Right lung (tissue), 2 donors: ENCODE measurements at regions not wholly inside any gene's neighbourhood (a gene's known extent, or its start where the extent isn't known, plus 50 kb on each side); places are given as distances from the start of the nearest gene placed in this dataset.

ENCODE experiments used
- DNase-seq, 2 donors: peaks; one replicate each; pipeline ENCODE4 v3.0.0-alpha.2; 2013

DNA sequence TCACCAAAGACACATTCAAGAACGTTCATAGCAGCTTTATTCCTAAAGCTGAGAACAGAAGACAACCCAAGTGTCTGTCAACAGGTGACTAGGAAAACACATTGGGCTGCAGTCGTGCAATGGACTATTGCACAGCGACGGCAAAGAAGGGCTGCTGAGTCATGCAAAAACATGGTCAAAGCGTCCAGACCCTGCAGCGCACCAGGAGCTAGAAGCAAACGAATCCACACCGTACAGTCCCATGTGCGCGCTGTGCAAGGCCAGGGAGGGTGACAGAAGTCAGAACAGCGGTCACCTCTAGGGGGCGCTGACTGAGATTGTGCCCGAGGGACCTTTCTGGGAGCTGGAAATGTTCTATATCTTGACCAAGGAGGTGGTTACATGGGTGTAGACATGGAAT, 266.4 kb downstream of the MAF start:
- no peak for DNase-seq

DNA sequence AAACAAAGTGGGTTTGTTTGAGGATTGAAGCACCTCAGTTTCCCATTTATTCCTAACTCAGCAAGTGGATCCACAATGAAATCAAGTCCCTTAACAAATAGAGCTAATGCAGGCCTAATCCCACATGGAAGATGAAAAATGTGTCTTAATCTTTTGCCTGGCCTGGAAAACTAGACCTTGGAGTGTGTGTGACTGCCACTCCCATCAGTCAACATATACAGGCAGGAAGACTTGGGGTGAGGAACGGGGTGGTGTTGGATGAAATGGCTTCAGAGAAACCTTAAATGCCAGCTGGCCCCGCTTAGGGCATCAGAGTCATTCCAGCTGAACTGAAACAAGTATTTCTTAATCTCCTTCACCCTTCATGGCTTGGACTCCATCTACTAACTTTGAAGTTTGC, 269.5 kb downstream of the MAF start:
- DNase-seq, result no peak

DNA sequence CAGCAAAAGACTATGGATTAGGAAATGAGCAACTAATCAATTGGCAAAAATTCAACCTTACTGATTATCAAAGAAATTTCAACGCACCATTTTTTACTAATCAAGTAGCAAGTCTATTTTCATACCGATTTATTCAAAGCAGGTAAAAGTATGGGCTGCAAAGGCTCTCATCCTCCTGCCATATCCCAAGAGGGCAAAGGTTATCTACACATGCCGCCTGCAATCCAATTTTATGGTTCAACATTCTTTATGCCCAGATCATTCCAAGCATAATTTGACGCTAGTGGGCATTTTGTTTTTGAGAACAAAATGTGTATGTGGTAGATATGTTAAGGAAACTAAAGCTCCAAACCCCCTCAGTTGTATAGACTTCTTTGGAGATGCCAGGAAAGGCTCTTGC, 270.6 kb downstream of the MAF start:
- no peak for DNase-seq

DNA sequence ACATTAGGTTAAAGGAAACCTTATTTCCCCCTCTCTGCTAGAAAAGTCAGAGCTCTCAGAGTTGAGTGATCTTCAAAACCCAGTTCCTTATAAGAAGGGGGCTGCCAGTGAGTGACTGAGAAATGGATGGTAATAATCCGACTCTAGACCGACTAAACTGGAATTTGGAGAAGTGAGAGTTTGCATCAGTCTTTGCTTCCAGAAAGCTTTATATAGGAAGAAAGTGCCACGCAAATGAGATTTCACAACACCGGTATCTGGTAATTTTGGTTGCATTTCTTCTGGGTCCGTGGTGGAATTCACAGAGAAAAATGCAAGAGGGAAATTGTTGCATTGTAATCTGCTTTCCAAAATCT, 271.4 kb downstream of the MAF start:
- peak in 1 of 2 donors; percentile 3 for DNase-seq

DNA sequence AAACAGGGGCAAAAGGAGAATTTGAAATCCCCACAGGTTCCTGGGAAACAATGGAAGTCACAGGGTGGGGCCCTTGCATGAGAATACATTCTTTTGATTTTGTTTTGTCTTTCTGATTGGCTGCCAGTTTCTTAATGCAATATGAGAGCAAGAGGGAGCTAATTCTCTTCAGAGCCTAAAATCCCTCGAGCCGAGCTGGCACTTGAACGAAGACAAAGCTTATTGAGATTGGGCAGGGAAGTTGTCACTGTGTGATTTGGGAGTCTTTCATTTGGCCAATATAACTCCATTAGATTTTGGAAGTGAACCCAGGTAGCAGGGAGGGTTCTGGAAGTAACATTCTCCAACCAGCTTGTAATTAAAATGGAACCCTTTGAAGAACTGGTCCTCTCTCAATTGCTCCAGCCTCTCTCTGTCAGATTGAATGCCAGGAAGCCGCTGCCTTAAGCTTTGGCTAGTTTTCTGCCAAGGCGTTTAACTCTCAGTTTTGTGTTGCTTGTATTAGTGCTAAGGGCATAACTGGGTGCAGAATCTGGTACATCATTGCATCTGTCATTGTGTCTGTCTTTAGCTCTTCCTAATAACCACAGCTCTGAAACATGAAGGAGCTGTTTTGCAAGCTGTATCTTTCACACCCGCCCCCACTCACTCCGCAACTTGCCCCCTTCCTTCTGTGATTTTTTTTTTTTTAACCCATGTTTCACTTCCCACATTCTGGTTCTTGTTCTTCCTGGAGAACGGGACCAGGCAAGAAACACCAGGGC, 272.0 kb downstream of the MAF start:
- peak; percentile 36 to 45 for DNase-seq

DNA sequence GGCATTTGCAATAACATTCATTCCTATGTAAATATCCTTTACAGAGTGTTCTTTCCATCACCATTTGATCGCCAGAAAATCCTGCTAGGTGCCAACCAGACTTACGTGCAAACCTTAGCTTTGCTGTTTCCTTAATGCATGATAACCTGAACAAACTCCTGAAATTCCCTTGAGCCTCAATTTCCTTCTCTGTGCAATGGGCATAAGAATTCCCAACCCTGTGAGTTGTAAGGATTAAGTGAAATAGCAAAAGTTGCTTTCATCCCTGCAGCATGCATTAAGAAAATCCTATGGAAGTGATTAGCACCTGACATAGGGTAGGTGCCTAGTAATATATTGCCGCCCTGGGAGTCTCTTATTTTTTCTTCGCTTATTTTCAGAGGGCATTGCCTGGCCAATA, 272.7 kb downstream of the MAF start:
- DNase-seq, result no peak

DNA sequence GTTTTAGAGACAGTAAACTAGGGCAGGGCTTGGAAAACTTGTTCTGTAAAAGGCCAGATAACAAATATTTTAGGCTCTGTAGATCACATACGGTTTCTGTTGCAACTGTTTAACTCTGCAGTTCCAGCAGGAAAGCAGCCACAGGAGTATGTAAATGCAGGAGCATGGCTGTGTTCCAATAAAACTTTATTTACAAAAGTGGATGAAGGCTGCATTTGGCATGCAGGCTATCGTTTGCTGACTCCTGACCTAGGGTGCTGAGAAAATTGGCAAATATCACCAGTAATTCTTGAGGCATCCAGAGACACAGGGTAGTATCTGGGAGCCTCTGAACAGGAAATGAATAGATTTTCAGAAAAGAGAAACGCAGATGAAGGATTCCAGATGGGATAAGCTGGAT, 274.0 kb downstream of the MAF start:
- no peak for DNase-seq

DNA sequence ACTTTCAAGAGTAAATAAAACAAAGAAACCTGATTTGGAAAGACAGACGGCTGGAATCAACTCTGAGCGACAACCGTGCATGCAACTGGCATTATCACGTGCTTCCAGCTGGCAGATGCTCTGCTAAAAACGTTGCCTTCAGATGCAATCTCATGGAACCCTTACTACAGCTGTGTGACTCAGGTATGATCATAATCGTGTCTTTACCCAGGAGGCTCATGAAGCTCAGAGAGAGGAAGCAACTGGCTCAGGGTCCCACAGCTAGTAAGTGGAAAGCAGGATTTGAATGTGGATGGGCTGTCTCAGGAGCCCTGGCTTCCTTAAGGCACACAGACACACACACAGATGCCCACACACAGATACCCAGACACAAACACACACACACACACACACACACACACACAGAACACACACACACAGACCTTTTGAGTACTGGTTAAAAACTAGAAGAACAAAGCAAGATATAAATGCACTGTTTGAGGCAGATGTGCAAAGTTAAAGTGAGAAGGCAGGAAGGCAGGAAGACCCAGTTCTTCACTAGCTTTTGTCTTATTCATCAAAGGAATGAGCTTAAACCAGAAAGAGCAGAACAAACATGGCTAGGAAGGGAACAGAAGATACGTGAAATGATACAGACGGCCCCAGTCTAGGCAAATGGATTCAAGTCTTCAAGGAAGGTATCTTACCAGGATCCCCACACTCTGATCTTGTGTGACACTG, 275.2 kb downstream of the MAF start:
- no peak for DNase-seq

DNA sequence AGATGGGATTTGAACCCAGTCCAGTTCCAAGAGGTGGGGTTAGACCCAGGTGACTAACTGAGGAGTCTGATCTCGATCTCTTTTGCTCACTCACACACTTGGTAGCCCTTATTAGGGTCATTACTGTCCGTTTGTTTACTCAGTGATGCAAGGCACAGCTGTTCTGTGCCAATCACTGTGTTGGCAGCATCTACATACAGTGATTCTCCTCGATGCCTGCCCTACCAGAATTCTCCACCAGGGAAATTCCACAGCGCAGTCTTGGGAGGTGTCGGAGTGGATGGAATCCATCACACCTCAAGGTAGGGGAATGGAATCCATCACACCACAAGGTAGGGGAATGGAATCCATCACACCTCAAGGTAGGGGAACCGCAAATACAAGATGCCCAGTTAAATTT, 279.6 kb downstream of the MAF start:
- DNase-seq, result no peak

DNA sequence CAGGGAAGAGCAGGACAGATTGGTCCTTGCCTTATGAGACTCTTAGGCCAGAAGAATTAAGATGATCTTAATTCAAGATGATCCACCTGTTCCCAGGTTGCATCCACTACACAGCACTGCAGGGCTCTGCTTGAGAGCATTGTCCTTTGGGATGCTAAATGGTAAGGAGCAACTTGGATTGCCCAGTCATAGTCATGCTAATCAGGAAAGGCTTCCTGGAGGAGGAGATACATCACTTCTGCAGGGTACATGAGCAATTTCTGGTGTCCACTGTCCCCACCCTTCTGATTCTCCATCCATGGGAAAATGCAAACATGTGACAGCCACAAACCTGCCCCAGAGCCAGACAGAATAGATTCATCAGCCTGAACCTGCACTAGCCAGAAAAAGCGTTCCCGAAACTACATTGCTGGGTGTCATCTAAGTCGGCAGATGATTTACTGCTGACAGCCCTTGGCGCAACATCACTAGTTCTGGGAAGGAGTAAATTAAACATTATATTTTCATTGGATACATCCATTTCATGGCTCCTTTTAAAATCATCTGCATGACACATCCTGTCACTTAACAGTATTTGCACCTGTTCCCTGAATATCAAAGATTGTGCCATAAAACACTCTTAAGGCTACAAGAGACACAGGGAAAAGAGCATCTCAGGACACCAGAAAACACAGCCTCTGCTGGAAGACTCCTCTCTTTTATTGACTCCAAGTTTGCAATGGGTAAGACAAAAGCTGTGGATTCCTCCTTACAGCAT, 282.2 kb downstream of the MAF start:
- DNase-seq, result no peak

DNA sequence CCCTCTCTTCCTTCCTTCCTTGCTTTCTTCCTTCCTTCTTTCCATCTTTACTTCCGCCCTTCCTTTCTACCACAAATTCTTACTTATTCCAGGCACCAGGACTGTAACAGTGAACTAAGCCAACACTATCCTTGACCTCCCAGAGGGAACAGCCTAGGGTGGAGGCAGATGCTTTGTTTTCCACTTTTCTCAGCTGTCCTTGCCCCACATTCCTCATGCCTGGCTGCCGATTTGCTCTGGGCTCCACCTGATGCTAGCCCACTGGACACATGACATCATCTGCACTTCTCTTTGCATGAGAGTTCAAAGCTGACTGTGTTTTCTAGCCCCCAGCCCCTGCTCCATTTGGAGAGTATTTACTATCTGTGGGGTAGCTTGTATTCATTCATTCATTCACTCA, 283.0 kb downstream of the MAF start:
- no peak for DNase-seq

DNA sequence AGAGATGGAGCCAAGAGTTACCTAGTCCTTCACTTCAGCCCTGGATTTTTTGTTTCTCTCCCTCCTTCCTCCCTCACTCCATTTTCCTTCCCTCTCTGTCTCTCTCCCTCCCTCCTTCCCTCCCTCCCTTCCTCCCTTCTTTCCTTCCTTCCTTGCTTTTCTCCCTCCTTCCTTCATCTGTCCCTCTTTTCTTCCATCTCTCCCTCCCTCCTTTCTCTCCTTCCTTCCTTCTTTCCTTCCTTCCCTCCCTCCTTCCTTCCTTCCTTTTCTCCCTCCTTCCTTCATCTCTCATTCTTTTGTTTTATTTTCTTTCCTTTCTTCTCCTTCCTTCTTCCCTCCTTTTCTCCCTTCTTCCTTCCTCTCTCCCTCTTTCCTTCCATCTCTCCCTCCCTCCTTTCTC, 283.5 kb downstream of the MAF start:
- no peak for DNase-seq

DNA sequence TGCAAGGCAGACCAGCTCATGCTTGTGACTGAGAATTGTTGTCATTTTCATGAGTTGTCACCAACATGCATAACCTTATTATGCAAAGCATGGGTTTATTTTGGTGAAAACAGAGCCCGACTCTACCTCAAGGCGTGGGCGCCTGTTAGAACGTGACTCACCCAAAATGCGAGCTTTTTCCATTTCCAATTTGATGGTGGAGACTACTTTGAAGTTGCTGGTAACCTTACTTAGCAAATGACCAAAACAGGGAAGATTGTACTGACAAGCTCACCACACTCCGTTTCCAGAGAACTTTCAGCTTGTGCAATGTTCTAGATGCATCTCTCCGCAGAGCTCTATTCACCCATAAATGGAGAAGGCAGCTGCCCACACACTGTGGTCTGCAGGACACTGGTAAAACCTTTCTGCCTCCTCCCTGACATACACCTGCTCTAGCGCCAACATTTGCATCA, 284.5 kb downstream of the MAF start:
- no peak for DNase-seq

DNA sequence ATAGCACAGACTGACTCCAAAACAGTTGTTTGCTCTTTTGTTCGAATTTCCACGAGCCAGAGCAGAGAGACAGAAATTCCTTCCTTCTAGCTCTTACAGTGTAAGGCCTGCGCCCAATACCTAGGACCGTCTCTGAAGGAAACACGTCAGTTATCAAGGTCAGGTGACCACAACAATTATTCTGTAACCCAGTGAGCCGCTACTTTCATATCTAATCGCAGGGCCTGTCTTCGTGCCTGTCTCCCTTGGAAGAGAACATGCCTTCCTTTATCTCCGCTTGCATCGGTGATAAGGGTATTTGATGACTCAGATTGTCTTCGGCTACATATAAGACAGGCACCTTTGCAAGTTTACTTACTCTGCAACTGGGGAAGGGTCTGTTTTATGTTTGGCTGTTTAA, 288.0 kb downstream of the MAF start:
- no peak for DNase-seq

DNA sequence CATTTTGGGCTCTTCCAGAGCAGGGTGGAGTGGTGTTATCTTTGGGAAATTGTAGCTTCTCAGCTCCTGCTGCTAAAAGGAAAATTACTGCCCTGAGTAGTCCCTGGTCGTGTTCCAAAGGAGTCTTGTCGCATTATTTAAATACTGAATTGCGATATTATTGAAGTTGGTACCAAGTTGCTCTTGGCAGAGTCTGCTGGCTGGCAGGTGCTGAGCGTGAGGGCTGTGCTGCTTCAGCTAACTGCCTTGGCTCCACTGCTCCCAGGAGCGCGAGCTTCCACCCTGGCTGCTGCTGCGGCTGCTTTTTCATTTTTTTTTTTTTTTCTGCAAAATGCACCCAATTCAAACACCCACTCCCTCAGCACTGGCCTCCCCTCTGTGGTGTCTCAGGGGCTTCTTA, 289.8 kb downstream of the MAF start:
- no peak for DNase-seq

DNA sequence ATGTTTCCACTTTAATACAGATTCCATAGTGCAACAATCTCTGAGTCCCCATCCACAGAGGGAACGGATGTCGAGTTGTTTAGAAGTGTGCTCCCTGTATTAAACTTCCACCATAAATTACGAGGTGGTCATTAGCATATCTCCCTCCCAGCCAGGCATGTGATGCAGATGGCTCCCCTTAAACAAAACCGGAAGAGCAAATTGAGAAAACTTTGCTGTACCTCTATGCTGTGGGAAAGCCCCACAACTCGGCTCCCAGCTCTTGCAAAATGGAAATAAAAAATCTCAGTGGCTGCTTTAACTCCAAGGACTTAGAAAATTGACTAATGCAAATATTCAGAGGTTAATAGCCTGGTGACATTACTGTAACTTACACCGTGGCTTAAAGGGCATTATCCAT, 290.9 kb downstream of the MAF start:
- DNase-seq, result no peak

DNA sequence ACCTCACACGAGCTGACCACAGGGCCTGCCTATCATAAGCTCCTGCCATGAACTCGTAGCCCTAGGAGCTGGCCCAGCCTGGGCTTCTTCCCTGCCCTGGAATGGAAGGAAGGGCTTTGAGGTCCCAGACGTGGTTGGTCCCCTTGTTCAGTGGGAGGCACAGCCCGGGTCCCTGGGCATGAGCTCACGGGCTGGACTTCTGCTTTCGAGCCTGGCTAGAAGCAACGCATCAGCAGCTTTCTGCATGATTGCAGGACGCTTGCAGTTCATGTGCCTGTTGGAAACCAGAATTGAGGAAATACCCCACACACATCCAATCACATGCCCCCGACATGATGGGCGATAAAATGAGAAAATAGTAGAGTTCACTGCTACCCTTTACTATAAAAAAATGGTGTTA, 293.3 kb downstream of the MAF start:
- no peak for DNase-seq

DNA sequence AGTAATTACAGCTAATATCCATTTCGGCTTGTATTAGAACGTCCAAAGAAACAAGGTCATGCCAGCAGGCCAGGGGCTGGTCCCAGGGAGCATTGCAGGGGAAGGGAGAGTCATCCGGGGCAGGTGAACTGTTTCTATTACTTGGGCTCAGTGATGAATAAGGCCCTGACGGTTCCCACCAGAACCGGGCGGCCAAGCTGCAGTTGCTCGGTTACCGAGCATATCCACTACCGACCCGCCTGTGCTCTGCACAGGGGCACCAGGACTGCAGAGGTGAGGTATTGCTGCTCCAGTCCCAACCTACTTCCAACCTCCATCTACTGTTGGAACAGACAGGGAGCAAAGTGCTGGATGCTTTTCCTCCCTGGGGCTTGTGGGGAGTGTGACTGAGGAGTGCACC, 295.5 kb downstream of the MAF start:
- no peak for DNase-seq

DNA sequence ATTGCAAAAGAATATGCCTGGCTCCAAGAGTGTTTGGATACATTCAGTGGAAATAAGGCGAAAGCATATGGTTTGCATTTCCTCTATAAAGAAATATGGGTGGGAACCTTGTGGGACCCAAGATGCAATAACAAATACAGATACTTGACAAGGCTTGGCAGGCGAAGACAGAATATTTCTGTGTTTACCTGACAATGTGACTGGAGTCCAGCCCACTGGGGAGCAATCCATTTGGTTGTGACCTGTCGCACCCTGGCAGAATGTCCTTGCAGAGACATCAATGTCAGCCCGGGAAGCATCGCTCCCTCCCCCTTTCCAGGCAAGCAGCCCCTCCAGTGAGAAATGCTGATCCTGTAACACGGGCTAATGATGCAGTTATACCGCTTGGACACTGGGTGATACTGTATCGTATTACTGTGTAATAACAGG, 296.6 kb downstream of the MAF start:
- DNase-seq, result peak; percentile 11 to 19

DNA sequence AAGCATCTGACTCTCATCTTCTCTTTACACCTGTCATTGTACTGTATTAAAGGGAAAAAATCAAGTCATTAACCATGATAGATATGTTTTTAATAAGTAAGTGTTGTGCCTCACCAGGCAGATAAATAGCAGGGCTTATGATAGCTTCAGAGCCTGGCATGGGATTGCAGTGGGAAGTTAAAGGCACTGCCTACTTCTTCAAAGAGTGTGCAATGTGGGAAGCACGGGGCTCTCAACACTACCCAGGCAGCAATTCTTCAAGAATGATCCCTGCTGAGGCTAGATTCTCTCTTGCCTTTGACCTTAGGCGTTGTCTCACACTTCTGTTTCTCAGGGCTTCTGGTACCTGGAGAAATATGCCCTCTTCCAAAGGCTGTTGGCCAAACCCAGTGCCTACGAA, 297.3 kb downstream of the MAF start:
- DNase-seq, result no peak

DNA sequence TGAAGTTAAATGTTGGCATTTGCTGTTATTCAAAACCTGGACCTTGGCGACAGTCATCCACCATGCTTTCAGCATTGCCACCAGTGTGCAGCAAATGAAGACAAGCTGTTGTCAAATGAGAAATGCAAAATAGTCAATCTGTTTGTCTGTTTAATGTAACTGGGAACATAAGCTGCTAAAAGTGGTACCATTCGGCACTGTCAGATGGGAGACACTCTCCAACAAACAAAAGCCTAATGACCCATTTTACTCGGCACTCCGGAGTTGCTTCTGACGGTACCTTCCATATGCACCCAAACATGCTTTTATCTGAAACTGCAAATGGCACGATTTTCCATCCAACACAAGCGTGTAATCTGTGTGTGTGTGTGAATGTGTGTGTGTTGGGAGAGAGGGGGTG, 297.8 kb downstream of the MAF start:
- DNase-seq, result no peak

DNA sequence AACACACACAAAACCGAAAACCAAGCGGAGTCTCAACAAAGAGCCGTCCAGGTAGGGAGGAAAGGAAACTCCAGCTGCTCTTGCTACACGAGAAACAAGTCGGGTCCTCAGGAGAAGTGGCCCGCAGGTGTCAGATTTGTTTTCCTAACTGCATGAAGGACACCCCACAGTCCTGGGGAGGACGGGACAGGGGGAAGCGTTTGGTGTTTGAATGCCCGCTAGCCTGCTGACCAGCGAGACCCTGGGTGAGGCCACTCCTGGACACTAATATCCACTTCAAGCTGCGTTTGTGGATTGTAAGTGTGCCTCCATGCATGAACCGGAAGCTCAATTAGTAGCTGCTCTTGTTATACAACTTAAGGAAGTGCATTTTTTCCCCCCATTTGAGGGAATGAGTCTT, 299.5 kb downstream of the MAF start:
- no peak for DNase-seq
